D721Med (cell line): ENCODE measurements at regions not wholly inside any gene's neighbourhood (a gene's known extent, or its start where the extent isn't known, plus 50 kb on each side); places are given as distances from the start of the nearest gene placed in this dataset.

ENCODE experiments used
- DNase-seq: peaks from one replicate; pipeline ENCODE4 v3.0.0; 2011; ENCODE audit warnings: low spot score; ENCODE audit not compliant: insufficient read length
- FAIRE-seq: peaks from 2 replicates; lab custom pipeline; 2011; peaks lifted over from hg19 to GRCh38; lab: Jason Lieb, UNC
- TF ChIP-seq, protein P1 (sequence below): IDR thresholded peaks from 2 replicates; pipeline ENCODE4 v1.5.1; 2012; ENCODE audit warnings: mild to moderate bottlenecking, control low read depth; ENCODE audit not compliant: insufficient read depth; ENCODE audit errors: missing control alignments

DNA sequence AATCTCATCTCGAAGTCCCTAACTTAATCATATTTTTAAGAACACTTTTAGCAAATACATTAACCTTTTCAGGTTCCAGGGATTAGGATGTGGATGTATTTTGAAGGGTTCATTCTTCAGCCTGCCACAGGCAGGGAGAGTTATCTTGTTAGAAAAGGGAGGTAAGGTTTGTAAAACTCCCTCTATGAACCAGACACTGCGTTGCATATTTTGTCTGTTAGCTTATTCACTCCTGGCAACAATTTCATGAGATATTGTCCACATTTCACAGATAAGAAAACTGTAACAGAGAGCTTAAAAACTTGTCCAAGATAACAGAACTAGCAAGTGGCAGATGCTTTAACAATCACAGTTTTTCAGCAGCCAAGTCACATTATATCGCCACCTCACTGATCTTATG, 155.4 kb downstream of the DIPK2A start:
- TF ChIP-seq, protein P1, sequence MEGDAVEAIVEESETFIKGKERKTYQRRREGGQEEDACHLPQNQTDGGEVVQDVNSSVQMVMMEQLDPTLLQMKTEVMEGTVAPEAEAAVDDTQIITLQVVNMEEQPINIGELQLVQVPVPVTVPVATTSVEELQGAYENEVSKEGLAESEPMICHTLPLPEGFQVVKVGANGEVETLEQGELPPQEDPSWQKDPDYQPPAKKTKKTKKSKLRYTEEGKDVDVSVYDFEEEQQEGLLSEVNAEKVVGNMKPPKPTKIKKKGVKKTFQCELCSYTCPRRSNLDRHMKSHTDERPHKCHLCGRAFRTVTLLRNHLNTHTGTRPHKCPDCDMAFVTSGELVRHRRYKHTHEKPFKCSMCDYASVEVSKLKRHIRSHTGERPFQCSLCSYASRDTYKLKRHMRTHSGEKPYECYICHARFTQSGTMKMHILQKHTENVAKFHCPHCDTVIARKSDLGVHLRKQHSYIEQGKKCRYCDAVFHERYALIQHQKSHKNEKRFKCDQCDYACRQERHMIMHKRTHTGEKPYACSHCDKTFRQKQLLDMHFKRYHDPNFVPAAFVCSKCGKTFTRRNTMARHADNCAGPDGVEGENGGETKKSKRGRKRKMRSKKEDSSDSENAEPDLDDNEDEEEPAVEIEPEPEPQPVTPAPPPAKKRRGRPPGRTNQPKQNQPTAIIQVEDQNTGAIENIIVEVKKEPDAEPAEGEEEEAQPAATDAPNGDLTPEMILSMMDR: no peak
- FAIRE-seq (peak; percentile 46), DNase-seq (no peak)

DNA sequence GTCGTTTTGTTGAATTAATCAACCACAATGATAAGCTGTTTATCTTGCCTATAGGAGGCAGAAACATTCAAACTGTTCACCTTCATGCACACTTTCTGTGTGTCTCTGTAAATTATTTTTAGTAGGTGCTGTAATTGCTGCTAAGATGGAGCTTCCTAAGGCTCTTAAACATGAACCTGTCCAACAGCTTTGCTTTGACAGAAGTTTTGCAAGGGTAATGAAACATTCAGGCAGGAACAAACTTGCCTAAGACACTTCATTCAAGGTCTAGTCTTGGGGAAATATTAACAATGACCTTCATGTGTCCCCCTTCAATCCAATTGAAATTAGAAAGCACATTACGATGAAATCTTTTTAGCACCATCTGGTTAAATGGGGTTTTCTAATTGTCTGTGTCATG, 156.1 kb downstream of the DIPK2A start:
- DNase-seq: no peak
- TF ChIP-seq, protein P1: no peak
- peak; percentile 98 for FAIRE-seq

- no peak for DNase-seq
- TF ChIP-seq, protein P1: no peak
- FAIRE-seq: no peak
These were observed 156.7 kb downstream of the DIPK2A start for GRCh38 chr3:144128108-144128892.

GRCh38 chr3:144129536-144130214, 158.1 kb downstream of the DIPK2A start:
- TF ChIP-seq, protein P1: no peak
- FAIRE-seq: peak; percentile 96

DNA sequence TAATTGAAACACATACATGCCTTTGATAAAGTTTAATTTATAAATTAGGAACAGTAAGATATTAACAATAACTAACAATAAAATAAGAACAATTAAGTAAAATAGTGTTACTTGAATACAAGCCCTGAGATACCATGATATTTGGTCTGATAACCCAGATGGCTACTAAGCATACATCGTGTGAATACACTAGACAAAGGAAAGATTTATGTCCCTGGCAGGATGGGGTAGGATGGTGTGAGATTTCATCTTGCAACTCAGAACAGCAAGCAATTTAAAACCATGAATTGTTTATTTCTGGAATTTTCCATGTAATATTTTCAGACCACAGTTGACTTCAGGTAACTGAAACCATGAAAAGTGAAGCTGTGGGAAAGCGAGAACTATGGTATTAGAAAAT, 169.5 kb downstream of the DIPK2A start:
- FAIRE-seq (no peak), DNase-seq (no peak)
- TF ChIP-seq, protein P1: no peak

More at GRCh38 chr3:144129536-144130214, 158.1 kb downstream of the DIPK2A start:
- DNase-seq: no peak

DNA sequence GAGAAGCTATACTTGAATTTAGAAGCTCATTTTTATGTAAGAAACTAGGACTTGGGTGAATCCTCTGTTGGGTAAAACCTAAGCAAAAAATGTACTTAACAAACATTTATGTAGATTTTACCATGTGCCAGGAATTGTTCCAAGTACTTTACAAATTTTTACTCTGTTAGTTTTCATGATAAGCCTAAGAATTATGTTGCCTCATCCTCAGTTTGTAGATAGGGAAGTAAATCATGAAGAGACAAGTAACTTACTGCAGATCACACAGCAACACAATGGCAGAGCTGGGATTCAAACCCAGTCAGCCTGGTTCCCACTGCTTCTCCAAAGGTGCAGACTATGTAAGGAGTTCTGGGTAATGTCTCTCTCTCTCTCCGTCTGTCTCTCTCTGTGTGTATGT, 169.9 kb downstream of the DIPK2A start:
- TF ChIP-seq, protein P1: no peak
- FAIRE-seq: no peak
- no peak for DNase-seq
